Fibroblast of the aortic adventitia (primary cell): ENCODE measurements at regions not wholly inside any gene's neighbourhood (a gene's known extent, or its start where the extent isn't known, plus 50 kb on each side); places are given as distances from the start of the nearest gene placed in this dataset.

ENCODE experiments used
- DNase-seq: peaks from one replicate; pipeline ENCODE4 v3.0.0-alpha.2; 2010; ENCODE audit warnings: low read depth
- H3K4me3 ChIP-seq: 2 replicates; pipeline ENCODE4 v1.5.1; 2011; ENCODE audit warnings: low read depth, mild to moderate bottlenecking, control low read depth, low read length, moderate library complexity
- TF ChIP-seq, protein P1 (sequence below): IDR thresholded peaks from 2 replicates; pipeline ENCODE4 v1.5.1; 2011; ENCODE audit warnings: mild to moderate bottlenecking, low read length, control low read depth, inconsistent platforms; ENCODE audit not compliant: insufficient read depth

DNA sequence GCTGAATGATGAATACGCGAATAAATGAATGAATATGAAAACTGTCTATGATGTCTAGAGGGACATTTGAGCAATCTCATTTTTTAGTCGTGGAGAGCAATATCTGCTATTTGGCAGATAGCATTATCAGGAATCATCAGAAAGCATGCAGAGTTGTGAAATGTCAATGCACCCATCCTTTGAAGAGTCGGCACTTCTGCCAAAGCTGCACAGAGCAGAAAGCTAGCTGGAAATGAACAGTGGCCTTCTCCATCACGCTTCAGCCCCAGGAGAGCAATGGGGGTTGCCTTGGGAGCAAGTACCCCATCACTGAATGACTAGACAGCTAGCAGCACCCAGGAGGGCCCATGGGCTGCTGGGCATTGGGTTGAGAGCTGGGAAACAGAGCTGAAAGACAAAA is 69.1 kb upstream of the PROK2 start:
- DNase-seq, result no peak
- TF ChIP-seq, protein P1, sequence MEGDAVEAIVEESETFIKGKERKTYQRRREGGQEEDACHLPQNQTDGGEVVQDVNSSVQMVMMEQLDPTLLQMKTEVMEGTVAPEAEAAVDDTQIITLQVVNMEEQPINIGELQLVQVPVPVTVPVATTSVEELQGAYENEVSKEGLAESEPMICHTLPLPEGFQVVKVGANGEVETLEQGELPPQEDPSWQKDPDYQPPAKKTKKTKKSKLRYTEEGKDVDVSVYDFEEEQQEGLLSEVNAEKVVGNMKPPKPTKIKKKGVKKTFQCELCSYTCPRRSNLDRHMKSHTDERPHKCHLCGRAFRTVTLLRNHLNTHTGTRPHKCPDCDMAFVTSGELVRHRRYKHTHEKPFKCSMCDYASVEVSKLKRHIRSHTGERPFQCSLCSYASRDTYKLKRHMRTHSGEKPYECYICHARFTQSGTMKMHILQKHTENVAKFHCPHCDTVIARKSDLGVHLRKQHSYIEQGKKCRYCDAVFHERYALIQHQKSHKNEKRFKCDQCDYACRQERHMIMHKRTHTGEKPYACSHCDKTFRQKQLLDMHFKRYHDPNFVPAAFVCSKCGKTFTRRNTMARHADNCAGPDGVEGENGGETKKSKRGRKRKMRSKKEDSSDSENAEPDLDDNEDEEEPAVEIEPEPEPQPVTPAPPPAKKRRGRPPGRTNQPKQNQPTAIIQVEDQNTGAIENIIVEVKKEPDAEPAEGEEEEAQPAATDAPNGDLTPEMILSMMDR, result no peak
- no peak overlapping the region for H3K4me3 ChIP-seq

DNA sequence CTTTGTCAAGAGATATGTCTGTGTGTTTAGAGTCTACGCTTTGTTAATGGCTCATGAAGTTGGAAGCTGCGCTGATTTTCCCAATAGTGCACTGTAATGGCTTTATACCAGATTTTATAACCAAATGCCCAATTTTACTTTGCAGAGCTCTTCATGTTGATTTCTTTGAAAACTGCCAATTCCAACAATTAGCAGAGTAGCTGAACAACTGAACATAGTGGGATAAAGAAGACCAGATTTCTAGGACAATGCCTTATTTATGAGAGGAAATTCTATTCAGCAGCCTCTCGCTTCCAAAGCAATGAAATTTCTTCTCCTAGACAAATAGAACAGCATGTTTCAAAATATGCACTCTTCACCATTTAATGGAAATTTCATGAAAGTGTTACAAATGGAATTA is 66.9 kb upstream of the PROK2 start:
- no peak for DNase-seq
- no peak overlapping the region for H3K4me3 ChIP-seq
- TF ChIP-seq, protein P1, result no peak

DNA sequence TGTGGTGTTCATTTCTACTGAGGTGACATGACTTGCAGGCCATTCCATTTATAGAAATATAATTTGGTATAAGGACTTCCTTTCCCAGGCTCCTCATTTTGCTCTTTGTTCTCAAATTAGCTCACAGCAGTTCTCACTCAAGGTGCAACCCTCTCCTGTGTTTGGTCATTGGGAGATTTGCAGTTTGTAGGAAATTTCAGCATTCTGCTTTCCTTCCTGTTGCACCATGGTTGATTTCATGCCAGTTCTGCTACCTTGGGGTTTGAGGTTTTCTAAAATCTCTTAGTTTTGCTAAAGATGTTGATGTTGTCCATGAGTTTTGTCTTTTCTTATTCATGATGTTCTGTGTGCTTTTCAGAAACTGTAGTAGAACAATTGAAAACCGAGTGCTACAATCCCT is 65.7 kb upstream of the PROK2 start:
- TF ChIP-seq, protein P1, result no peak
- no peak overlapping the region for H3K4me3 ChIP-seq
- no peak for DNase-seq

DNA sequence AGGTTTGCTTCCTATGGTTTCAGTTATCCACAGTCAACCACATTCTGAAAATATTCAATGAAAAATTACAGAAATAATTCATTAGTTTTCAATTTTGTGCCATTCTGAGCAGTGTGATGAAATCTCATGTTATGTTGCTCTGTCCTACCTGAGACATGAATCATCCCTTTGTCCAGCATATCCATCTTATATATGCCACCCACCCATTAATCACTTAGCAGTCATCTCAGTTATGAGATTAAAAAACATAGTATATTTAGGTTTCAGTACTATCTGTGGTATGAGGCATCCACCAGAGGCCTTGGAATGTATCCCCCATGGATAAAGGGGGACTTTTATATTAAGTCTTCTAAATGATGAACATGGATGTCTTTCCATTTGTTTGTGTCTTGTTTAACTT is 64.7 kb upstream of the PROK2 start:
- TF ChIP-seq, protein P1, result no peak
- DNase-seq, result no peak
- no peak overlapping the region for H3K4me3 ChIP-seq

DNA sequence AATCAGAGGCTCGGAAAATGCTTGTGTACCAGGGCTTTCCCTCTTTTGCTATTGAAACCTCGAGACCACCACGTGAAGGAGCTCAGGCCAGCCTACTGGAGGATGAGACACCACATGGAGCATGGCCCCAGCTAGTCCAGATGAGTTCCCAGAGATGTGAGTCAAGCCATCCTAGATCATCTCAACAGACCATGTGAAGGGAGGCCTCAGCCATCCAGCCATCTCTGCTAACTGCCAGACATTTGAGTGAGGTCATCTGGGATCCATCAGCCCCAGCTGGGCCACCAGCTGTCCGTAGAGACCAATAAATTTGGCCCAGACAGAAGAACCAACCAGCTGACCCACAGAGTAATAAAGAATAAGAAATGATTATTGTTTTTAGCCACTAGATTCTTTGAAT is 62.8 kb upstream of the PROK2 start:
- TF ChIP-seq, protein P1, result no peak
- no peak for DNase-seq

DNA sequence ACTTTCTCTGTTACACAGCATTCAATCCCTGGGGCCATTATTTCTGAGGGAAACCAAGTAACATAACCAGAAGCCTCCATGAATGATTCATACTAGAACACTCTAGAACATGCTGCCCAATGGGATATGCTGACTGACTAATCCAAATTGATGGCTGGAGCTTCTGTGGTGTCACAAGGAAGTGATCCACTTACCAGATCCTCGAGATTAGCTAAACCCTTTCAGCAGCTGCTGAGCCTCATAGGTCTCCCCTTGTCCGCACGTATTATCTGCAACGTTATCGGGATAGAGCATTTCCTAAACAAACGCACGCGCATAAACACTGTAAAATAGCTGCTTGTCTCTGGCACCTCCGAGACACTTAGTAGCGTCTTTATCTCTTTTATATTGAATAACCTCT is 61.2 kb upstream of the PROK2 start:
- TF ChIP-seq, protein P1, result no peak
- DNase-seq, result no peak

More for the DNA sequence above, 62.8 kb upstream of the PROK2 start:
- H3K4me3 ChIP-seq, result no peak overlapping the region

DNA sequence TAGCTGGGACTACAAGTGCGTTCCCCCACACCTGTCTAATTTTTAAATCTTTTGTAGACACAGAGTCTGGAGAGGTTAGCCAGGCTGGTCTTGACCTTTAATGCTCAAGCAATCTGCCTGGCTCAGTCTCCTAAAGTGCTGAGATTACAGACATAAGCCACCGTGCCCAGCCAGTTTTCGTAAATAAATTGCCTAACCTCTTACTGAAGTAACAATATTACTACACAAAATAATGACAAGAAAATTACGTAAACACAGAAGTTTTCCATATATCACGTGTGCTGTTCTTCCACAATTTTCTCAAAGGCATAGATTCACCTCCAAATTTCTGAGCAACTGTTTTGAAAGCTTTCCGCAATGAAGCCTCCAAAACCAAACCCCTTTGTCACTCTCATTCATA is 58.1 kb upstream of the PROK2 start:
- DNase-seq, result no peak
- TF ChIP-seq, protein P1, result no peak
- no peak overlapping the region for H3K4me3 ChIP-seq

More for the DNA sequence above, 61.2 kb upstream of the PROK2 start:
- no peak overlapping the region for H3K4me3 ChIP-seq
